AG04450 (cell line): ENCODE measurements at regions not wholly inside any gene's neighbourhood (a gene's known extent, or its start where the extent isn't known, plus 50 kb on each side); places are given as distances from the start of the nearest gene placed in this dataset.

Experiments
- CTCF ChIA-PET: fragments of 300-600, 350-600 bp; formaldehyde crosslinking; extraction: SDS; loops from one replicate; lab custom pipeline; 2022; ENCODE audit warnings: antibody characterized with exemption, inconsistent platforms; lab: Charles Lee
- POLR2A ChIA-PET: fragments of 350-600 bp; formaldehyde crosslinking; extraction: SDS; loops from one replicate; lab custom pipeline; 2021; ENCODE audit warnings: antibody characterized with exemption, inconsistent platforms; lab: Yijun Ruan, JAX
- DNase-seq: peaks from one replicate; pipeline ENCODE4 v3.0.0-alpha.2; 2011; ENCODE audit warnings: low read depth, low spot score
- H3K27ac ChIP-seq: one replicate; pipeline ENCODE4 v1.5.1; 2012; ENCODE audit warnings: low read depth, low read length, control low read depth
- H3K27me3 ChIP-seq: one replicate; pipeline ENCODE4 v1.6.0; 2012; ENCODE audit warnings: low read length; ENCODE audit not compliant: control insufficient read depth, insufficient read depth
- H3K4me3 ChIP-seq: 2 replicates; pipeline ENCODE4 v1.5.1; 2011; ENCODE audit warnings: mild to moderate bottlenecking, low read depth, low read length, control low read depth
- H3K9me3 ChIP-seq: 2 replicates; pipeline ENCODE4 v1.5.1; 2012; ENCODE audit warnings: low read length; ENCODE audit not compliant: control insufficient read depth, insufficient read depth
- TF ChIP-seq, protein P1 (sequence below): IDR thresholded peaks from 2 replicates; pipeline ENCODE4 v1.5.1; 2011; ENCODE audit warnings: low read depth, low read length, control low read depth, inconsistent platforms

- Histone ChIP-seq H3K27ac (no peak overlapping the region), H3K27me3 (no peaks in the 10 kb centered on the region), H3K4me3 (no peak overlapping the region), H3K9me3 (no peaks in the 10 kb centered on the region)
- peak; percentile 36 for DNase-seq
- POLR2A ChIA-PET, result no interaction called here
- CTCF ChIA-PET, result interaction anchor here (0.5 to 2.1 kb wide), 21 partner anchors 9 to 1299 kb away, joined by 3 to 14 read pairs (median 3); no protein-coding TSS in a partner anchor
- TF ChIP-seq, protein P1, sequence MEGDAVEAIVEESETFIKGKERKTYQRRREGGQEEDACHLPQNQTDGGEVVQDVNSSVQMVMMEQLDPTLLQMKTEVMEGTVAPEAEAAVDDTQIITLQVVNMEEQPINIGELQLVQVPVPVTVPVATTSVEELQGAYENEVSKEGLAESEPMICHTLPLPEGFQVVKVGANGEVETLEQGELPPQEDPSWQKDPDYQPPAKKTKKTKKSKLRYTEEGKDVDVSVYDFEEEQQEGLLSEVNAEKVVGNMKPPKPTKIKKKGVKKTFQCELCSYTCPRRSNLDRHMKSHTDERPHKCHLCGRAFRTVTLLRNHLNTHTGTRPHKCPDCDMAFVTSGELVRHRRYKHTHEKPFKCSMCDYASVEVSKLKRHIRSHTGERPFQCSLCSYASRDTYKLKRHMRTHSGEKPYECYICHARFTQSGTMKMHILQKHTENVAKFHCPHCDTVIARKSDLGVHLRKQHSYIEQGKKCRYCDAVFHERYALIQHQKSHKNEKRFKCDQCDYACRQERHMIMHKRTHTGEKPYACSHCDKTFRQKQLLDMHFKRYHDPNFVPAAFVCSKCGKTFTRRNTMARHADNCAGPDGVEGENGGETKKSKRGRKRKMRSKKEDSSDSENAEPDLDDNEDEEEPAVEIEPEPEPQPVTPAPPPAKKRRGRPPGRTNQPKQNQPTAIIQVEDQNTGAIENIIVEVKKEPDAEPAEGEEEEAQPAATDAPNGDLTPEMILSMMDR, result peak; percentile 88
Observed at GRCh38 chr18:27605107-27605834, 420.2 kb upstream of the CHST9 start.

DNA sequence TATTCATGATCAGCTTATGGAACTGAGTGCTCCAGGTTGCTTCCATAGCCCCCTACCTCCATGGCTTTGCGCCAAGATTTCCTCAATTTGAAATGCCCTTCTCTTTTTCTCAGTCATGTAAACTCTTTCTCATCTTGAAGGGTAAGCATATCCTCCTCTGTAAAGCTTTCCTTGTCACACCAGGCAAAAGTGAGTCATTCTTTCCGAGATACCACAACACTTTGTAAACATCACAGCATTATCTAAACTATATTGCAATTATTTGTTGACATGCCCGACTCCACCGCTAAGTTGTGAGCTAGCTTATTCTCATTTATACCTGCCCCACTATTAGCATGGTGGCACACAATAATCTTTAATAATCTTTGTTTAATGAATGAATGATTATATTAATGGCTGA lies 419.5 kb upstream of the CHST9 start:
- POLR2A ChIA-PET, result no interaction called here
- H3K27me3 ChIP-seq, result no peaks in the 10 kb centered on the region
- H3K4me3 ChIP-seq, result no peak overlapping the region
- H3K9me3 ChIP-seq, result no peaks in the 10 kb centered on the region
- H3K27ac ChIP-seq, result no peak overlapping the region
- TF ChIP-seq, protein P1, result no peak
- DNase-seq, result no peak
- CTCF ChIA-PET, result interaction anchor here (0.5 to 2.1 kb wide), 18 partner anchors 8 to 1298 kb away, joined by 3 to 14 read pairs (median 3); no protein-coding TSS in a partner anchor

DNA sequence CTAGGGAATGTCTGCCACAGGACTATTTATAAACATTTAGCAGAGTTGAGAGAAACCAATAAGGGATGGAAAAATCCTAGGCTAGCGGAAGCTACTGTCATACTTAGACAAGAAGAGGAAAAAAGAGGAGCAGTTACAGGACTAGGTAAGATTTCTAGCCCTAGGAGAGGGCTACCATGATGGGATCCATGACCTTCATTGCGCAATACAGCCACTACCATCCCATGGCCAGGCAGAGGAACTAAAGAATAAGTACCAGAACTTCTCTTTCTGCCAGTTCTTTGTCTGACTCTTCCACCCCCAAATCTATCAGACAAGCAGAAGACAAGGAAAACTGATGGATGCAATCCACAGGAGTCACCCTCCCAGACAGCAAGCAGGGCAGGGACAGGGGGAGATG lies 417.0 kb upstream of the CHST9 start:
- CTCF ChIA-PET, result no interaction called here
- POLR2A ChIA-PET, result no interaction called here

DNA sequence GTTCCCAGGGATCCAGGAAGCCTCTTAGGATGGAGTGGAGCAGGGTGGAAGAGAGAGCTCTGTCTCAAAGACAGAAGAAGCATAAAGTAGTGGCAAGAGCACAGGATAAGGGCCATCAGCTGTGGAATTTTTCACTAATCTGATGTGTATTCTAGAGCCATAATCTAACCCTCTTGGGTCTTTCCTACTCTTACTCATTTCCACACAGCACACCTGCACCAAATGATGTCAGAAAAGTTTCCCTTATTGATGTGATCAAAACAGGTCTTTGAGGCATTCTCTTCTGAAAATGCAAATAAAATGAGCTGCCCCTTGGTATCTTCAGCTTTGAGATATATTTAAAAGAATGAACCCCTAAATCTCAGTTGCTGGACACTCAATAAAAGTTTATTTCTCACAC lies 415.1 kb upstream of the CHST9 start:
- POLR2A ChIA-PET, result no interaction called here
- no peaks in the 10 kb centered on the region for H3K9me3 ChIP-seq
- no peaks in the 10 kb centered on the region for H3K27me3 ChIP-seq
- CTCF ChIA-PET, result interaction anchor here (0.8 to 2.1 kb wide), 4 partner anchors 14 to 1293 kb away, joined by 3 to 13 read pairs (median 8); no protein-coding TSS in a partner anchor
- DNase-seq, result no peak
- no peak overlapping the region for H3K27ac ChIP-seq
- no peak overlapping the region for H3K4me3 ChIP-seq
- TF ChIP-seq, protein P1, result no peak

More for the DNA sequence above, 417.0 kb upstream of the CHST9 start:
- TF ChIP-seq, protein P1, result no peak
- no peak overlapping the region for H3K27ac ChIP-seq
- H3K4me3 ChIP-seq, result no peak overlapping the region
- no peaks in the 10 kb centered on the region for H3K9me3 ChIP-seq
- DNase-seq, result no peak
- H3K27me3 ChIP-seq, result no peaks in the 10 kb centered on the region

DNA sequence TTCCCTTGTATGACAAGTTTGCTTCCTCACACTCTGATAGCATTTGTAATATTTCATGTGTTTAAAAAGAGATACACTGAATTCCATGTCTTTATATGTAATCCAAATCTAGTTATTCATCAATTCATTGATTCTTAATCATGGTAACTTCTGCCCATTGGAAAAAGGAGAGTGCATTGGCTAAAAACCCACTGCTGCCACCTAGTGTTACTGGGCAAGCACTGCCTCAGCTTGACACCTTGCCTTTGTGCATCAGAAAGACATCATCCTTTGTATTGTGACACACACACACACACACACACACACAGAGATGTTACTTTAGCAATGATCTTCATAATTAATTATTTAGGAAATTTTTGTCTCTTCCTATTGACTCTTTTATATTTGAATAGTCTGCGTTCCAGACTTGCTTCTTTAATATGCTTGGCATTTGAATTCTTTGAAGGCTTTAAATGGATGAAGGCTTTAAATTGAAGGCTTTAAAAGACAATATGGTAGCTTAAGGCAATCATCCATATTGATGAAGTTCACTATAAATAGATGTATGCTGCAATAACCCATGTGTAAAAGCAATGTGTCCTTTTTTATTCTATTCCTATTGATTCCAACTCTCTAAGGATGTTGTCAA lies 414.2 kb upstream of the CHST9 start:
- Histone ChIP-seq H3K4me3 (no peak overlapping the region), H3K27me3 (no peaks in the 10 kb centered on the region), H3K9me3 (no peaks in the 10 kb centered on the region), H3K27ac (no peak overlapping the region)
- CTCF ChIA-PET, result interaction anchor here (0.6 to 2.1 kb wide), 8 partner anchors 13 to 1292 kb away, joined by 3 to 13 read pairs (median 3); no protein-coding TSS in a partner anchor
- TF ChIP-seq, protein P1, result peak; percentile 95
- DNase-seq, result no peak
- POLR2A ChIA-PET, result interaction anchor here (0.6 kb wide), 1 partner anchor 982 kb away, joined by 3 read pairs; no protein-coding TSS in a partner anchor
